ENCODE measurements at regions not wholly inside any gene's neighbourhood (a gene's known extent, or its start where the extent isn't known, plus 50 kb on each side); places are given as distances from the start of the nearest gene placed in this dataset.

- DNase-seq (ENCODE audit: low read depth): no peak
- no peak overlapping the region for H3K4me3 ChIP-seq (ENCODE audit: low read depth, low read length)
Measured at GRCh38 chr16:50861451-50861850, 119.6 kb downstream of the CYLD start.

- H3K4me3 ChIP-seq (ENCODE audit: low read depth, low read length): no peak overlapping the region
- no peak for DNase-seq (ENCODE audit: low read depth)
Measured at GRCh38 chr16:50859628-50860360, 117.9 kb downstream of the CYLD start.

GRCh38 chr16:50858877-50859627 lies 117.2 kb downstream of the CYLD start:
- no peak for DNase-seq (ENCODE audit: low read depth)

GRCh38 chr16:50858376-50858775 lies 116.5 kb downstream of the CYLD start:
- no peak overlapping the region for H3K4me3 ChIP-seq (ENCODE audit: low read depth, low read length)
- no peak for DNase-seq (ENCODE audit: low read depth)

More at GRCh38 chr16:50858877-50859627, 117.2 kb downstream of the CYLD start:
- H3K4me3 ChIP-seq (ENCODE audit: low read depth, low read length): no peak overlapping the region

- H3K4me3 ChIP-seq (ENCODE audit: low read depth, low read length): no peak overlapping the region
- DNase-seq (ENCODE audit: low read depth): no peak
Measured at GRCh38 chr16:50857881-50858280, 116.0 kb downstream of the CYLD start.

GRCh38 chr16:50856991-50857390 lies 115.1 kb downstream of the CYLD start:
- H3K4me3 ChIP-seq (ENCODE audit: low read depth, low read length): no peak overlapping the region
- DNase-seq (ENCODE audit: low read depth): no peak

GRCh38 chr16:50853329-50853728 lies 111.4 kb downstream of the CYLD start:
- no peak overlapping the region for H3K4me3 ChIP-seq (ENCODE audit: low read depth, low read length)
- no peak for DNase-seq (ENCODE audit: low read depth)

Measured in skeletal muscle cell (primary cell).